Astrocyte (in vitro differentiated cells and primary cell): ENCODE measurements at regions not wholly inside any gene's neighbourhood (a gene's known extent, or its start where the extent isn't known, plus 50 kb on each side); places are given as distances from the start of the nearest gene placed in this dataset.

ENCODE experiments used
- DNase-seq: peaks from one replicate; pipeline ENCODE4 v3.0.0-alpha.2; 2010; ENCODE audit warnings: low read depth
- FAIRE-seq: peaks from 2 replicates; lab custom pipeline; 2011; peaks lifted over from hg19 to GRCh38; lab: Jason Lieb, UNC
- H2AFZ ChIP-seq: 2 replicates; pipeline ENCODE4 v1.6.0; 2012; ENCODE audit warnings: low read depth, low read length, inconsistent platforms
- H3K27ac ChIP-seq: 2 replicates; pipeline ENCODE4 v1.5.1; 2011; ENCODE audit warnings: low read depth, low read length, inconsistent platforms
- H3K27me3 ChIP-seq: 2 replicates; pipeline ENCODE4 v1.6.0; 2011; ENCODE audit warnings: low read length, inconsistent platforms; ENCODE audit not compliant: insufficient read depth
- H3K36me3 ChIP-seq: 2 replicates; pipeline ENCODE4 v1.5.1; 2011; ENCODE audit warnings: low read length, inconsistent platforms; ENCODE audit not compliant: insufficient read depth
- H3K4me1 ChIP-seq: 2 replicates; pipeline ENCODE4 v1.5.1; 2011; ENCODE audit warnings: low read length, inconsistent platforms; ENCODE audit not compliant: insufficient read depth
- H3K4me2 ChIP-seq: 2 replicates; pipeline ENCODE4 v1.6.0; 2012; ENCODE audit warnings: low read length, inconsistent platforms
- H3K4me3 ChIP-seq: 2 replicates; pipeline ENCODE4 v1.5.1; 2011; ENCODE audit warnings: low read depth, mild to moderate bottlenecking, low read length, inconsistent platforms; ENCODE audit not compliant: insufficient read depth
- H3K79me2 ChIP-seq: 2 replicates; pipeline ENCODE4 v1.6.0; 2012; ENCODE audit warnings: mild to moderate bottlenecking, low read length, inconsistent platforms; ENCODE audit not compliant: insufficient read depth
- H3K9ac ChIP-seq: 2 replicates; pipeline ENCODE4 v1.6.0; 2012; ENCODE audit warnings: mild to moderate bottlenecking, low read length, inconsistent platforms
- H3K9me3 ChIP-seq: 2 replicates; pipeline ENCODE4 v1.5.1; 2012; ENCODE audit warnings: low read depth, mild to moderate bottlenecking, low read length, inconsistent platforms; ENCODE audit not compliant: insufficient read depth
- H4K20me1 ChIP-seq: 2 replicates; pipeline ENCODE4 v1.6.0; 2012; ENCODE audit warnings: low read length, inconsistent platforms; ENCODE audit not compliant: insufficient read depth
- H3K27ac Mint-ChIP-seq: one replicate; pipeline ENCODE4 v1.8.0; 2021; ENCODE audit warnings: mild to moderate bottlenecking, mixed read lengths; ENCODE audit not compliant: unreplicated experiment
- H3K27me3 Mint-ChIP-seq: one replicate; pipeline ENCODE4 v1.8.0; 2021; ENCODE audit warnings: low read depth, mixed read lengths; ENCODE audit not compliant: unreplicated experiment
- H3K36me3 Mint-ChIP-seq: one replicate; pipeline ENCODE4 v1.8.0; 2021; ENCODE audit warnings: low read depth, mixed read lengths; ENCODE audit not compliant: unreplicated experiment
- H3K4me1 Mint-ChIP-seq: one replicate; pipeline ENCODE4 v1.8.0; 2021; ENCODE audit warnings: low read depth, mixed read lengths; ENCODE audit not compliant: unreplicated experiment
- H3K4me3 Mint-ChIP-seq: one replicate; pipeline ENCODE4 v1.8.0; 2021; ENCODE audit warnings: mild to moderate bottlenecking, moderate library complexity, mixed read lengths; ENCODE audit not compliant: unreplicated experiment
- H3K9me3 Mint-ChIP-seq: one replicate; pipeline ENCODE4 v1.8.0; 2021; ENCODE audit warnings: mild to moderate bottlenecking, mixed read lengths; ENCODE audit not compliant: unreplicated experiment
- EZH2 ChIP-seq: IDR thresholded peaks from 2 replicates; pipeline ENCODE4 v1.6.1; 2012; ENCODE audit warnings: mild to moderate bottlenecking, low read length, inconsistent platforms; ENCODE audit not compliant: insufficient read depth
- TF ChIP-seq, protein P1 (sequence below): IDR thresholded peaks from 2 replicates; pipeline ENCODE4 v1.5.1; 2011; ENCODE audit warnings: low read depth, mild to moderate bottlenecking, inconsistent platforms, low read length, moderate library complexity; ENCODE audit not compliant: insufficient read depth

DNA sequence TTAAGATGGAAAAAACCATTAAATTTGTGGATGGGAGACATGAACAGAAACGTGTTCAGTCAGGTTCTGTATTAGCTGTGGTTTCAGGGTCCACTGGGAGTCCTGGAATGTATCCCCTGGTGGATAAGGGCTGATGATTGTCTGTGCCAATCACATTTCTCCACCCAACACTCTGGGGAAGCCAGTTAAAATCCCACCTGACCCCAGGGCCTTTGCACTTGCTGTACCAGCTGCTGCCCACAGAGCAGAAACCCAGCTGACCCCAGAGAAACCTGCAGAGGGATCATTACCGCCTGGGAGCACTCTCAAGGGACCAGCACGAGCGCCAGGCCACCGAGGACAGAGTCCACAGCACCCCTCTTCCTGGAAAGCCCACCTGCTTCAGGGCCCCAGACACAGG is 260.7 kb downstream of the PREX1 start:
- no peaks in the 10 kb centered on the region for H3K79me2 ChIP-seq
- H3K4me2 ChIP-seq: no peak overlapping the region
- no peak overlapping the region for H3K27ac Mint-ChIP-seq
- H3K4me3 ChIP-seq: no peak overlapping the region
- FAIRE-seq (no peak), DNase-seq (no peak)
- no peaks in the 10 kb centered on the region for H3K36me3 Mint-ChIP-seq
- peaks cover 8% of the 10 kb centered on the region for H3K9me3 Mint-ChIP-seq
- H4K20me1 ChIP-seq: no peaks in the 10 kb centered on the region
- H3K27me3 Mint-ChIP-seq: peaks cover 27% of the 10 kb centered on the region
- H3K27ac ChIP-seq: no peak overlapping the region
- H3K4me3 Mint-ChIP-seq: no peak overlapping the region
- no peaks in the 10 kb centered on the region for H3K27me3 ChIP-seq
- no peak overlapping the region for H3K9ac ChIP-seq
- no peaks in the 10 kb centered on the region for H3K36me3 ChIP-seq
- H3K9me3 ChIP-seq: peaks cover 3% of the 10 kb centered on the region
- H2AFZ ChIP-seq: no peak overlapping the region
- TF ChIP-seq EZH2: no peak
- TF ChIP-seq, protein P1, sequence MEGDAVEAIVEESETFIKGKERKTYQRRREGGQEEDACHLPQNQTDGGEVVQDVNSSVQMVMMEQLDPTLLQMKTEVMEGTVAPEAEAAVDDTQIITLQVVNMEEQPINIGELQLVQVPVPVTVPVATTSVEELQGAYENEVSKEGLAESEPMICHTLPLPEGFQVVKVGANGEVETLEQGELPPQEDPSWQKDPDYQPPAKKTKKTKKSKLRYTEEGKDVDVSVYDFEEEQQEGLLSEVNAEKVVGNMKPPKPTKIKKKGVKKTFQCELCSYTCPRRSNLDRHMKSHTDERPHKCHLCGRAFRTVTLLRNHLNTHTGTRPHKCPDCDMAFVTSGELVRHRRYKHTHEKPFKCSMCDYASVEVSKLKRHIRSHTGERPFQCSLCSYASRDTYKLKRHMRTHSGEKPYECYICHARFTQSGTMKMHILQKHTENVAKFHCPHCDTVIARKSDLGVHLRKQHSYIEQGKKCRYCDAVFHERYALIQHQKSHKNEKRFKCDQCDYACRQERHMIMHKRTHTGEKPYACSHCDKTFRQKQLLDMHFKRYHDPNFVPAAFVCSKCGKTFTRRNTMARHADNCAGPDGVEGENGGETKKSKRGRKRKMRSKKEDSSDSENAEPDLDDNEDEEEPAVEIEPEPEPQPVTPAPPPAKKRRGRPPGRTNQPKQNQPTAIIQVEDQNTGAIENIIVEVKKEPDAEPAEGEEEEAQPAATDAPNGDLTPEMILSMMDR: no peak
- no peaks in the 10 kb centered on the region for H3K4me1 ChIP-seq
- peaks cover 2% of the 10 kb centered on the region for H3K4me1 Mint-ChIP-seq

DNA sequence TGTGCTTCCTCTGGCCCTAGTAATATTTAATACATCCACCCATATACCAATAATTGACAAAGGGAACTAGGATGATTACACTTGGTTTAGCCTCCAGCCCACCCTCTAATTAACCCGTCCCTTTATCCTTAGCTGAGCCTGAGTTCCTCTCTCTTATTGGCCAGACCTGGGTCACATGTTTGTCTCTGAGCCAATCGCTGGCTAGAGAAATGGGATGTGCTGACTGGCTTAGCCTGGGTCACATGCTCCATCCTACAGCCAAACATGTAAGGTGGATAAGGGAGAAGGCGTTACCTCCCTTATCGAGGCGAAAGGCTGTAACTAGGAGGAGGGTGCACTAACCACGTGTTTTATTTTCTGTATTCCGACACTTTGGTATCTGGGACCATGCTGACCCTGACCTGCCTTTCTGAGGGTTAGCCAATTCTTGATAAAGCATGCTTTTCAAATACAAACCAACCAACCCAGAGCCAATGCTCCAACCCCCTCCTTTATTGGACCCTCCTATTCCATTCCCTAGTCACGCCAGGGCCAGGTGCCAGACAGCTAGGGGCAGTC is 262.7 kb downstream of the PREX1 start:
- no peak overlapping the region for H2AFZ ChIP-seq
- H3K27me3 ChIP-seq: no peaks in the 10 kb centered on the region
- no peak overlapping the region for H3K4me2 ChIP-seq
- Mint-ChIP-seq H3K4me3 (no peak overlapping the region), H3K9me3 (peaks cover 8% of the 10 kb centered on the region), H3K36me3 (no peaks in the 10 kb centered on the region), H3K27me3 (peaks cover 22% of the 10 kb centered on the region), H3K4me1 (no peaks in the 10 kb centered on the region), H3K27ac (no peak overlapping the region)
- FAIRE-seq: no peak
- H3K79me2 ChIP-seq: no peaks in the 10 kb centered on the region
- H3K27ac ChIP-seq: no peak overlapping the region
- no peaks in the 10 kb centered on the region for H4K20me1 ChIP-seq
- no peaks in the 10 kb centered on the region for H3K4me1 ChIP-seq
- DNase-seq: no peak
- H3K4me3 ChIP-seq: no peak overlapping the region
- H3K36me3 ChIP-seq: no peaks in the 10 kb centered on the region
- H3K9ac ChIP-seq: no peak overlapping the region
- TF ChIP-seq, protein P1: no peak
- TF ChIP-seq EZH2: no peak
- H3K9me3 ChIP-seq: peaks cover 3% of the 10 kb centered on the region

DNA sequence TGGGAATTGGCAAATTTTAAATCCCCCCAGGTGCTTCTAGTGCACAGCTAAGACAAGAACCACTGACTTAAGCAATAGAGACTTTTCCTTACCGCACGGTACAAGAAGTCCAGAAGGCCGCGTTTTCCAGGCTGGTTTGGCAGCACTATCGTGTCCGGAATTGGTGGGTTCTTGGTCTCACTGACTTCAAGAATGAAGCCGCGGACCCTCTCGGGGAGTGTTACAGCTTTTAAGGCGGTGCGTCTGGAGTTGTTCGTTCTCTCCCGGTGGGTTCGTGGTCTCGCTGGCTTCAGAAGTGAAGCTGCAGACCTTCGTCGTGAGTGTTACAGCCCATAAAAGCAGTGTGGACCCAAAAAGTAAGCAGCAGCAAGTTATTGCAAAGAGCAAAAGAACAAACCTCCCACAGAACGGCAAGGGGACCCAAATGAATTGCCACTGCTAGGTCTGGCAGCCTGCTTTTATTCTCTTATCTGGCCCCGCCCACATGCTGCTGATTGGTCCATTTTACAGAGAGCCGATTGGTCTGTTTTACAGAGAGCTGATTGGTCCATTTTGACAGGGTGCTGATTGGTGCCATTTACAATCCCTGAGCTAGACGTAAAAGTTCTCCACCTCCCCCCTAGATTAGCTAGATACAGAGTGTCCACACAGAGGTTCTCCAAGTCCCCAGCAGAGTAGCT is 264.5 kb downstream of the PREX1 start:
- Histone ChIP-seq H3K4me1 (no peaks in the 10 kb centered on the region), H3K4me3 (no peak overlapping the region), H3K27me3 (no peaks in the 10 kb centered on the region), H3K27ac (no peak overlapping the region), H2AFZ (no peak overlapping the region), H3K9ac (no peak overlapping the region), H3K36me3 (no peaks in the 10 kb centered on the region), H3K9me3 (peaks cover 3% of the 10 kb centered on the region), H3K4me2 (no peak overlapping the region), H3K79me2 (no peaks in the 10 kb centered on the region), H4K20me1 (no peaks in the 10 kb centered on the region)
- H3K27ac Mint-ChIP-seq: no peak overlapping the region
- no peak overlapping the region for H3K4me3 Mint-ChIP-seq
- no peak for TF ChIP-seq EZH2
- TF ChIP-seq, protein P1: no peak
- H3K36me3 Mint-ChIP-seq: no peaks in the 10 kb centered on the region
- H3K9me3 Mint-ChIP-seq: peaks cover 8% of the 10 kb centered on the region
- DNase-seq (no peak), FAIRE-seq (no peak)
- peaks cover 2% of the 10 kb centered on the region for H3K4me1 Mint-ChIP-seq
- peaks cover 14% of the 10 kb centered on the region for H3K27me3 Mint-ChIP-seq
